HEK293 (cell line): ENCODE measurements at regions not wholly inside any gene's neighbourhood (a gene's known extent, or its start where the extent isn't known, plus 50 kb on each side); places are given as distances from the start of the nearest gene placed in this dataset.

Source experiments
- CTCF ChIP-seq: fragments of 450-650 bp; formaldehyde crosslinking; IDR thresholded peaks from 2 replicates; pipeline ENCODE4 v1.5.1; 2016; ENCODE audit warnings: missing biosample characterization, missing genetic modification characterization
- REST ChIP-seq: fragments of 450-650 bp; formaldehyde crosslinking; IDR thresholded peaks from 2 replicates; pipeline ENCODE4 v1.5.1; 2016; ENCODE audit warnings: missing biosample characterization, missing genetic modification characterization
- ZBTB44 ChIP-seq: fragments of 450-650 bp; IDR thresholded peaks from 2 replicates; pipeline ENCODE4 v1.5.1; 2018; ENCODE audit warnings: missing biosample characterization, mild to moderate bottlenecking, missing genetic modification characterization
- ZNF394 ChIP-seq: fragments of 450-650 bp; formaldehyde crosslinking; IDR thresholded peaks from 2 replicates; pipeline ENCODE4 v1.5.1; 2016; ENCODE audit warnings: missing biosample characterization, missing genetic modification characterization, mild to moderate bottlenecking, moderate library complexity, borderline replicate concordance
- ZNF639 ChIP-seq: fragments of 450-650 bp; formaldehyde crosslinking; IDR thresholded peaks from 2 replicates; pipeline ENCODE4 v1.5.1; 2016; ENCODE audit warnings: missing biosample characterization, missing genetic modification characterization

GRCh38 chr3:74904646-74905045 is 290.2 kb upstream of the CNTN3 start:
- TF ChIP-seq ZNF394 (tag by site-specific recombination) (no peak), CTCF (tag by site-specific recombination) (no peak), ZNF639 (tag by site-specific recombination) (no peak), REST (tag by site-specific recombination) (no peak), ZBTB44 (no peak)
